Kidney epithelial cell (primary cell): ENCODE measurements at regions not wholly inside any gene's neighbourhood (a gene's known extent, or its start where the extent isn't known, plus 50 kb on each side); places are given as distances from the start of the nearest gene placed in this dataset.

Experiments used
- DNase-seq: peaks from one replicate; pipeline ENCODE4 v3.0.0-alpha.2; 2010; ENCODE audit warnings: low read depth
- H3K27me3 ChIP-seq: 2 replicates; pipeline ENCODE4 v1.6.0; 2011; ENCODE audit warnings: low read length; ENCODE audit not compliant: control insufficient read depth, insufficient read depth
- H3K36me3 ChIP-seq: 2 replicates; pipeline ENCODE4 v1.5.1; 2011; ENCODE audit warnings: low read length; ENCODE audit not compliant: control insufficient read depth, insufficient read depth
- H3K4me3 ChIP-seq: 2 replicates; pipeline ENCODE4 v1.5.1; 2011; ENCODE audit warnings: low read depth, mild to moderate bottlenecking, control low read depth, low read length
- CTCF ChIP-seq: IDR thresholded peaks from 2 replicates; pipeline ENCODE4 v1.5.1; 2011; ENCODE audit warnings: mild to moderate bottlenecking, moderate library complexity, low read length, control low read depth, inconsistent platforms; ENCODE audit not compliant: insufficient read depth, poor library complexity, severe bottlenecking

- H3K4me3 ChIP-seq = no peak overlapping the region
- DNase-seq = no peak
- no peaks in the 10 kb centered on the region for H3K36me3 ChIP-seq
- no peak for TF ChIP-seq CTCF
- no peaks in the 10 kb centered on the region for H3K27me3 ChIP-seq
Observed at GRCh38 chr11:37468344-37468743, 870.3 kb upstream of the RAG2 start.

- Histone ChIP-seq H3K36me3 (no peaks in the 10 kb centered on the region), H3K4me3 (no peak overlapping the region), H3K27me3 (no peaks in the 10 kb centered on the region)
- no peak for TF ChIP-seq CTCF
- DNase-seq = no peak
Observed at GRCh38 chr11:37465221-37465620, 867.2 kb upstream of the RAG2 start.

GRCh38 chr11:37459456-37459855 is 861.4 kb upstream of the RAG2 start:
- no peaks in the 10 kb centered on the region for H3K36me3 ChIP-seq
- no peak for TF ChIP-seq CTCF
- H3K4me3 ChIP-seq = no peak overlapping the region
- no peak for DNase-seq
- no peaks in the 10 kb centered on the region for H3K27me3 ChIP-seq

GRCh38 chr11:37456746-37457145 is 858.7 kb upstream of the RAG2 start:
- no peak overlapping the region for H3K4me3 ChIP-seq
- TF ChIP-seq CTCF = no peak
- H3K27me3 ChIP-seq = no peaks in the 10 kb centered on the region
- H3K36me3 ChIP-seq = no peaks in the 10 kb centered on the region
- DNase-seq = no peak

GRCh38 chr11:37451903-37452302 is 853.9 kb upstream of the RAG2 start:
- TF ChIP-seq CTCF = no peak
- no peak for DNase-seq
- Histone ChIP-seq H3K27me3 (no peaks in the 10 kb centered on the region), H3K36me3 (no peaks in the 10 kb centered on the region), H3K4me3 (no peak overlapping the region)

GRCh38 chr11:37450613-37451012 is 852.6 kb upstream of the RAG2 start:
- no peak overlapping the region for H3K4me3 ChIP-seq
- no peak for DNase-seq
- H3K36me3 ChIP-seq = no peaks in the 10 kb centered on the region
- no peaks in the 10 kb centered on the region for H3K27me3 ChIP-seq
- TF ChIP-seq CTCF = no peak
